NCI-H1694 treated with DMSO at 0.1 percent for 48 hours (cell line): ENCODE measurements at regions not wholly inside any gene's neighbourhood (a gene's known extent, or its start where the extent isn't known, plus 50 kb on each side); places are given as distances from the start of the nearest gene placed in this dataset.
"Not testable (repeated sequence)": the region's sequence is repeated elsewhere in the genome, so short reads cannot be mapped to it uniquely, and the experiment has no call there.

ENCODE experiments used
- DNase-seq: peaks from one replicate; lab custom pipeline; 2025; lab: John Stamatoyannopoulos, UW

DNA sequence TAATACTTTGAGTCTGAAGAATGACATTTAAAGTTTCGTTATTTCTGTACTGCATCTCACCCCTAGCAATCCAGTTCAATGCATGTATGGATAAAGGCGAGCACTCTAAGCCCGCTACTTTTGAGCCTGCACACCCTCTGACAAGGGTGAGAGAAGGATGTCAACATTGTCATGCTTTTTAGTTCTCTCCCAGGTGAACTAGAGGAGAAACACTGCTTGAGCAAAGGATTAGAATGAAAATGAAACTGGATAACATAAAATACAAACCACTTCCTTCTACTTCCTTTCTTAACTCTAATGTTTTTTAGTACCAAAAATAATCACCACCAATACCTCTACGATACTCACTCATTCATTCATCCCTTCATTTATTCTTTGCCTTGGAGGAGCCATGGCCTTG, 588.7 kb upstream of the NR2F2 start:
- no peak for DNase-seq

DNA sequence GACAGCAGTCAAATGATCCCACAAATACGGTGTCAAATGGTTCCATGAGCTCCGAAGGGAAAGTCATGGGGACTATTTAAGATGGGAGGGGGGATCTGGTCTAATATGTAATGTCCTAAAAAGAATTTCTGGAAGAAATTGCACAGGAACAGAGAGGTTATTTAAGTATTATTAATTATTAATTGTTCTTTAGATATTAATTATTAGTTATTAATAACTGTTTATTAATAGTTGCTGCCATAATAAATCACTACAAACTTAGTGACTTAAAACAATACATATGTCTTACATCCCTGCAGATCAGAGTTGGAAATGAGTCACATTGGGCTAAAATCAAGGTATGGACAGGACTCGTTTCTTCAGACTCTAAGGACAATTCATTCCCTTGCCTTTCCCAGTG, 588.2 kb upstream of the NR2F2 start:
- no peak for DNase-seq

DNA sequence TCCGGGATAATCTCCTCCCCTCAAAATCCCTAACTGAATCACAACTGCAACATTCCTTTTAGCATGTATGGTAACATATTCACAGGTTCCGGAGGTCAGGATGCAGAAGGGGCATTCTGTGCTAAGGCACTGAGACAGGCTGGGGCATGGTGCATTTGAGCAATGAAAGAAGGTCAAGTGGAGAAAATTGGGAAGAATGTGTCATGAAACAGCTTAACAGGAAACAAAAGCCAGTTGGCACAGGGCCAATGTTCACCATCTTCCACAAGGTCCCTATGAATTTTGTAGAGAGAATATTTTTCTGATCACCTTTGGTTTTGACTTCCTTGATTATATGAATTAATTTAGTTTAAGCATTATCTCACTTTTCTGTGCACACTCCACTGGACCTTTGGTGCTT, 587.7 kb upstream of the NR2F2 start:
- DNase-seq = no peak

DNA sequence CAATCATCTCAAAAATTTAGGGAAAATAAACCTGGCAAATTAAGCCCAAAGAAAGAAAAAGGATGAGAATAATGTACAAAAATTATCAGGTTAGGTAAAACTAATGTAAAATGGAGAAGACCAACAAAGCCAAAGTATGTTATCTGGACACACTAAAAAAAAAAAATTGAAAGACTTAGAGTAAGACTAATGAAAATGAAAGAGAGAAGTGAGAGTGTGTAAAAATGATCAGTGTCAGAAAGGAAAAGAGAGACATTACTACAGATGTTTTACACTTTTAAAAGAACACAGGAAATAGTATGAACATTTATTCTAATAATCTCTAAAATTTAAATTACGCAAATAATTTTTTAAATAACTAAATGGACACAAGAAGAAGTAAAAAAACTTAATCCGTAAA, 573.3 kb upstream of the NR2F2 start:
- no peak for DNase-seq

DNA sequence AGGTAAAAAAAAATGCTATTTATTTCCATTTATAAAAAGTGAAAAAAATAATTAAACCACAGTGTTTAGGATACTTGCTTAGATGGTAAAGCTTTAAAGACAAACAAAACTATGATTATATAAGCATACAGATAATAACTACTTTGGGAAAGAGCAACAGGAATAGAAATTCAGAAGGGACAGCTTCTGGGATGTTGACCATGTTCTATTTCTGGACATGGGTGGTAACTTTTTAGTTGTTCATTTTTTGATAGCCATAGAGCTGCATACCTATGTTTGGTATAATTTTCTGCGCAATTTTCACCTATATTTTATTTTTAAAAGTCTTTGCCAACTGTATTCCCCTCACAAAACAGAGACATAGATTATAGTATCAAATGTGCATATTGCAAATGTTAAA, 572.0 kb upstream of the NR2F2 start:
- DNase-seq = no peak

DNA sequence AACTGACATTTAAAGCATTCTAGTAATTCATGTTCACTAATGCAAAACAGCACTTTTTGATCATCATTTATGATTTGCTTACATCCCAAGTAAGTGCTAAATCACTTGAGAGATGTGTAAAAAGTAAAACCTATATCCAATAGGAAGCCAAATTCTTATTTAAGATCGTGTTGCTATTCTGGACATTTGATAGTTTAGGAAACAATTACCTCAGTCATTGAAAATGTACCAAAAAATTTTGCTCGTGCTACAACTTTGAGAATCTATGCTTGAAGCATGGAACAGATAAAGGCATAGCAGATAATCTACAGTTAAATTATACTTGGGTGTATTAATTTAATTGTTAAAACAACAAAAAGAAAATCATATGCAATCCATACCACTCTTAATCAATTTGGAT, 571.6 kb upstream of the NR2F2 start:
- no peak for DNase-seq

DNA sequence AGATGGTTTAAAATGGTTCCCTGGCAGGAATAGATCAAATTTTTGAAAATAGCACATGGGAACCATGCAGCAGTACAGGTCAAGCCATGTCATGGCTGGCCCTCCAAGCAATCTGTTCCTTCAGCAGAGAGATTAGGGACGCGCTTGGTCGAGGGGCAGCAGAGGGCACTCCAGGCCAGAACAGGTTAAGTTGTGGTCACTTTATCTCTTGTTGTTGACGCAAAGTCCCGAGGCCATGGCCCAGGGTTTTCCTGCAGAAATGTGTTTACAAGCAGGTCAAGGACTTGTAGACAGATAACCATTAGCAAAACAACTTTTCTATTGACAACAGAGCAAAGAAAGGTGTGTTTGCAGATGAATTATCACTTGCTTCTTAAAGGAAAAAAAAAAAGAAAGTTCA, 570.0 kb upstream of the NR2F2 start:
- DNase-seq = no peak

DNA sequence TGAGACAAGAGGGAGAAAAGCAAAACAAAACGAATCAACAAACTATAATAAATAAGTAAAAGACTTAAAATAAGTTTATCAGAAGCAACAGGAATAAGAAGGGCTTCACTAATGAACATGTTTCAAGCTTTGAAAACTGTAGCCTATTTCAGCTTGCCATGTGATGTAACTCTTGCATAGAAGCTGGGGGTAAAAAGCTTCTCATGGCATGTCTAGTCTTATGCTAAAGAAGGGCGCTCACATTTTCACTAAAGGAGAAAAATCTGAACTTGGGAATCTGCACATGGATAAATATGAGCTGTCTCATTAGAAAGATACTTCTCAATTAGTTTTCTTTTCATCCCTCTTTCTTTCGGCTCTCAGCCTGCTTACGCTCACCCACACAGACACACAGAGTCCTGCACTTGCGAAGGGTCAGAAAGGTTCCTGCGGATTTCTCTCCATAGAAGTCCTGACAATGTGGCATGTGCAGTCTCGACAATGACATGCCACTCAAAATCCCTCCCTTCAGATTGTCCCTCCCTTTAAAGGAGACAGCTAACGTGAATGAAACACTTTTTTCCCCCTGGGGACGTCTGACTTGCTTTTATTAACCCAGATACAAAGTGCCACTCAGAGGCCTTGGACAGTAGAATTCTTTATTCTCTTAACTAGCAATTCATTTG, 568.9 kb upstream of the NR2F2 start:
- DNase-seq = no peak

DNA sequence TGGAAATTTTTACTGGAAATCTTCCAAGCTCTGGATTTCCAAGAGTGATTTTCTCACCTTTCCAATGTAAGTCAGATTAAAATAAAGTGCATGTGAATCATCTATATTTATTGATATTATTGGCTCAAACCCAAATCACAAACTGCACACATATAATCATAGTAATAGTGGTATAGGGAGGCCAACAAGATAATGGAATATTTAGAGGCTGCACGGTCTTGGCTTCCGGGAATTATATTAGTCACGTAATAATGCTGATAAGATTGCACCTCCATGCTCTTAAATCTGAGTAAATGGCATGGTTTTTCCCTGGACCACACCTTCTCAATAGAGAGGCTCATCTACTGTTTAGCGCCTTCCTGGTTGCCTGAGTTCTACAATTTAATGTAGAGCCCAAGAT, 567.1 kb upstream of the NR2F2 start:
- no peak for DNase-seq

DNA sequence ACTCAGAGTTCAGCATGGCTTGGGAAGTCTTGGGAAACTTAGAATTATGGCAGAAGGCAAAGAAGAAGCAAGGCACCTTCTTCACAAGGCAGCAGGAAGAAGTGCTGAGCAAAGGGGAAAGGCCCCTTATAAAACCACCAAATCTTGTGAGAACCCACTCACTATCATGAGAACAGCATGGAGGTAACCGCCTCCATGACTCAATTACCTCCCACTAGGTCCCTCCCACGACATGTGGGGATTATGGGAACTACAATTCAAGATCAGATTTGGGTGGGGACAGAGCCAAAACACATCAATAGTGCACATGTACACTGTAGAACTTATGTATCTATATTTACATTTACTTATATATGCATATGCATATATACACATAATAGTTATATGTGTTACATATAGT, 565.3 kb upstream of the NR2F2 start:
- no peak for DNase-seq

DNA sequence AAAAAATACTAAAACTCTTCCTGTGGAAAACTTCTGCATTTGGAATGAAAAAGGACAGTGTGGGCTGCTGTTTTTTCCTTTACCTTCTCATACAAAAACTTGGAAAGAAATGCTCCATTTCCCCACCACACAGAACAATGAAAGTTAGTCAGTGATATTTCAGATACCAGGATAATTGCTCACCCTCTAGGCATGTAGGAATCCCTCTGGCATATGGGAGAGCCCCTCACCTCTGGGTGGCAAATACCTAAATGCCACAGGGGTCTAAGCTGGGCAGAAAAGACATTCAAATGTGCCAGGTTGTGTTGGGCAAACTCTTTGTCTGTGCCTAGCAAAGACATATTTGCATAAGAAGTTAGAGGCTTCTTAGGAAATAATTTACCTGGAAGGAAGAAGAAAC, 560.3 kb upstream of the NR2F2 start:
- DNase-seq = no peak

DNA sequence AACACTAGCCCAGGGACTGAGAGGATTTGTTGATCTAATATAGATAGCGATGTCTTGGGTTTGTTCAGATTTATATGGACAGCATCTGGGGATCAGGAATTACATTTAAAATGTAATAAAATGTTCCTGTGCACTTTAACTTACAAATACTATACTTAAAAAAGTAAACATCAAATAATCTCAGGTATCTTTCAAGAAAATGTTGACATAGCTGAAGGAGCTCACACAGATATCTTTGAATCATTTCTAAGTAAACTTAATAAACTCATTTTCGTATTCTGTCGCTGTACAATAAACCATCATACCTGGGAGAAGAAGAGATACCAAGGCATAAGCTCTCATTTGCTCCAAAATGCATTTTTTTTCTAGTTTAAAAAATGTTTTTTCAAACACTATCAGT, 557.5 kb upstream of the NR2F2 start:
- no peak for DNase-seq

DNA sequence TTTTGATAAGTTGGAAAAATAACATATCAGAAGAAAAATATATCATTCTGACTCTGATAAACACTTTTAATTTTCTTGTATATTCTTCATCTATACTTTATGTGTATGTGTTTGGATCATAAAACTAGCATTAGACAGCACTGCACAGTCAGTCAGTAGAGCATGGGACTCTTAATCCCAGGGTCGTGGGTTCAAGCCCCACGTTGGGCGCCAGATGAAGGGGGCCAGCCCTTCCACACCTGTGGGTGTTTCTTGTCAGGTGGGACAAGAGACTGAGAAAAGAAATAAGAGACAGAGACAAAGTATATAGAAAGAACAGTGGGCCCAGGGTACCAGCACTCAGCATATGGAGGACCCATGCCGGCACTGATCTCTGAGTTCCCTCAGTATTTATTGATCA, 546.0 kb upstream of the NR2F2 start:
- DNase-seq = no peak

DNA sequence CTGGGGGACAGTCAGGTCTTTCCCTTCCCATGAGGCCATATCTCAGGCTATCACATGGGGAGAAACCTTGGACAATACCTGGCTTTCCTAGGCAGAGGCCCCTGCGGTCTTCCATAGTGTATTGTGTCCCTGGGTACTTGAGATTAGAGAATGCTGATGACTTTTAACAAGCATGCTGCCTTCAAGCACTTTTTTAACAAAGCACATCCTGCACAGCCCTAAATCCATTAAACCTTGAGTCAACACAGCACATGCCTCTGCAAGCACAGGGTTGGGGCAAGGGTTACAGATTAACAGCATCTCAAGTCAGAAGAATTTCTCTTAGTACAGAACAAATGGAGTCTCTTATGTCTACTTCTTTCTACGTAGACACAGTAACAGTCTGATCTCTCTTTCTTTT, 545.2 kb upstream of the NR2F2 start:
- not testable (repeated sequence) for DNase-seq

DNA sequence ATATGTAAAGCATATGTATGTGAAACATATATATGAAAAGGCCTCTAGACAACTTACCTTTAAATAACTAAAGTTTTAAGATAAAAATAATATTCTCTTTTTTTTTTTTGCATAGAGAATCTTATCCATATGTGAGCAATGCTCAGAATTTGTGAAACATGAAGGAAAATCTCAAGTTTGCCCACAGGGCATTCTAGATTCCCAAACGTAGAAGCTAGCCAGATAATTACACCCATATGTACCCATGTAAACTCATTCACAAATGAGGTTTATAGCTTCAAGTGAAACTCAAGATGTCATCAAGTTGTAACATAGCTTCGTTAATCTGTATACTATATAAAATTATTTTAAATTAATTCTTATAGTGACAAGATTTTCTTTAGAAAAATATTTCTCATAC, 537.3 kb upstream of the NR2F2 start:
- DNase-seq = no peak

DNA sequence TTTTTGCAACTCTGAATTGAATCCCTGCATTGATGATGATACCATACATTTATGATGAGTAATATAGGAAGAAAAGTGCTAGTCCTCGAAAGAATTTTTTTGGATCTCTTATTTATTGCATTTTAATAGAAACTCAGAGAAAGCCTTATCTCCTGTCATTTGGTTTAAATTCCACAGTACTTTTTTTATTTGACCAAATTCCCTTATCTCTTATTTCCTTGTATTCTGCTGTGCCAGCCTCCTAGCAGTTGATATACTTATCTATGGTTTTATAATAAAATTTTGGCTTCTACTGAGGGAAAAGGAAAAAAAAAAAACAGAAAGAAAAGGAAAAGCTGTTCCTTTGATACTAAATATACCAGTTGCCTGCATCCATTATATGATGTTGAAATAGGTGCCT, 535.1 kb upstream of the NR2F2 start:
- DNase-seq = no peak

DNA sequence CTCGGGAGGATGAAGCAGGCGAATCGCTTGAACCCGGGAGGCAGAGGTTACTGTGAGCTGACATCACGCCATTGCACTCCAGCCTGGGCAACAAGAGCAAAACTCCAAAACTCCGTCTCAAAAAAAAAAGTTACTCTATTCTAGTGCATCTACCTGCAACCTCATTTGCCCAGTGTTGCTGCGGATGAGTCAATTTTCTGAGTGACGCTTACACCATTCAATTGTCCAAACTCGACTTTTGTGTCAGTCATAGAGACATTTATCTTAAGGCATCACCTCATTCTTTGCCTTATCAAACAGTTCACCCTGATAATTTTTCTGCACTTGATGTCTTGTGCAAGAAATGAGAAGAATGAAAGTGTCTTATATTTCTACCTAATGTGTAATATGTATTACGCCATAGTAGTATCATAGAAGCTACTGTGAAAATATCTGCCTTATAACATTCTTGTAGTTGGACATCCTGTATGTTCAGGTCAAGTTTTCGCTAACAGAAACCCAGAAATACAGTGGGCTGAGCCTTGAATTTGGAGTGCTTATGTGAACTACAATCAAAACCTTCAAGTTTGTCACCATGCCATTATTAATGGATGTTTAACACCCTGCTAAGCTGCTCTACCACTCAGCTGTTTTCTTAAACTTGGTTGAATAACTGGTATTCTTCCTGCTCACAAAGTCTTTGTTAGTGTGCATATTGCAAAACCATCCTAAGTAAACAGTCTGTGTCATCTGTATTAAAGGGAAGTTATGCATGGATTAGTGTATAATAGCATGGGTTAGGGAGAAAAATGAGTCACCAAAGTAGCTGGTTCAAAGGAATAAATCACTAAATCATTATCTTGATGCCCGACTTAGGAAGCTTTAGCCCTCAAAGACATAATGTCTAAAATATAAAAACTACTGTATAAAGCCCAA, 531.0 kb upstream of the NR2F2 start:
- DNase-seq = no peak

DNA sequence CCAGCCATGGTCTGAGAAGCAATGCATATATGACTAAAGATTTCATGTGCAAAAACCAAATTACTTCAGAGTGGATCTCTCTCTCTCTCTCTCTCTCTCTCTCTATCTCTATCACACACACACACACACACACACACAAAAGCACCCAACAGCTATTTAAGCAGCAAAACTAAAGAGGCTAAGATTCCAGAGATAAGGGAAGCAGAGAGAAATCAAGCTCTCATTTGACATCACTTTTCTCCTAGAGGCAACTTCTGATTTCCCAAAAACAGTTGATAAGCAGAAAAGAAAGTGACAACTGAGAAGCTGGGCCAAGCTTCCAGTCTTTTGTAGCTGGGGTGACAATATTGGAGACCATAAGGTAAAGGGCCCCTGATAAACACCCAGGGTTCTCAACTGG, 526.0 kb upstream of the NR2F2 start:
- no peak for DNase-seq

DNA sequence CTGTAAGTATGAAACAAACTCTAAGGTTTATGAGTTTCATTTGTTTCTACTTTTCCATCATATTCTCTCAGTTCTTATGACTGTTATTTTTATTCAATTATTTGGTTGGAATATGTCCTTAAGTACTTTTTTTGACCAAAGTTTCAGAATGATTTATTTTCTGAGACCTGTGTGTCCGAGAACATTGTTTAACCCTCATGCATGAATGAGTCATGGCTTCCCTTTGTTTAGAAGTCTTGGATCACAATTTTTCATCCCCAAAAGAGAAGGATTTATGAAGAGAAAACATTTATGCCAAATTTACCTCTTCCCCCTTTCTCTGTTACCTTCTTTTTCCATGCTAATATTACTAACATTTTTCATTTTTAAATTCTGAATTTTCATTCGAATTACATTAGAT, 518.0 kb upstream of the NR2F2 start:
- DNase-seq = no peak

DNA sequence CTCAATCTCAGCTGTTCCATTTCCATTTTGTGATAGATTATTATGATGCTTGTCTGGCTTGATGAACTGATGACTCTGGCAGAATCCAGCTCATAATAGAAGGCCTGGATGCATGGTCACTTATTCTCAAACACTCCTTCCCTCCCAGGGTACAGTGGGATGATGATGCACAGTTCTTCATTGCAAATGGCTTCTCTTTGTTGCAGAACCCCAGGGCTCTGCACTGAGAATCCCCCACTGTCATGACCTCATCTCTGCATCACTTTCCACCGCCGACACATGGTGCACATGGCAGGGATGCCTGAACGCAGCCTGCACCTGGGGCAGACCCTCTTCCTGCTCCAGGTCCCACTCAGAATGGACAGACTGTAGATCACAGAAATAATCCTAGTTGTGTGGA, 515.6 kb upstream of the NR2F2 start:
- DNase-seq = no peak

DNA sequence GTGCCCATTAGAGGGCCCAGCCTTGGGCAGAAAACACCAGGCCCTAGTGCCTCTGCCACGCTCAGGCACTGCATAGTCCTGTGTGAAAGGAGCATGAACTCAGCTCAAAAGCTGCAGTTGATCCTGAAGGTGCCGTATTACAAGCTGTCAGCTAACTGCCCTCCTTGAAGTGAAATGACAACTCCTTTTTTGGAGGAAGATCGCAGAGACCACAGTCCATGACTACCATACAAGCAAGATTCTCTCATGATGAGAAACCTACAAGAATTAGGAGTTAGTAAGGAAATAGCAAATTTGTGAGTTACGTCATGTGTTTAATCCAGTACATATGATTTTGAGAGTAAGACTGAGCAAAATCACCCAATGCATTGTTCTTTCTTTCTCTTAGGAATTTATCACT, 513.9 kb upstream of the NR2F2 start:
- no peak for DNase-seq

DNA sequence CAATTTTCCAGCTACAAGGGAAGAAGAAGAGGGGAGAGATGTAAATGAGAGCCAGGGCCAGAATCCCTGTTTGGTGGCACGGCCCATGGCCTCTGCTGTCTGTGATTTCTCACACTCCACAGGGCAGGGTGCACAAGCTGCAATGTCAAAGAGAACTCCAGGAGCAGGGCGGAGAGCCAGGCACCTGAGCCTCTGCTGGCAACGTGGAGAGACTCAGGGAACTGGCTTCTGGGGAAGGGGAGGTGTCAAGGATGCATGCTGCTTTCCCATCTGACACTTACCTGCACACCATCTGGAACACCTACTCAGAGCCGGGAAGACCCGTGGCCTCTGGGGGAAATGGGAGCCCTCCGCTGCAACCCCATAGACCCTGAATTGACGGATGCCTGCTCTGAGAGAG, 507.5 kb upstream of the NR2F2 start:
- DNase-seq = no peak

DNA sequence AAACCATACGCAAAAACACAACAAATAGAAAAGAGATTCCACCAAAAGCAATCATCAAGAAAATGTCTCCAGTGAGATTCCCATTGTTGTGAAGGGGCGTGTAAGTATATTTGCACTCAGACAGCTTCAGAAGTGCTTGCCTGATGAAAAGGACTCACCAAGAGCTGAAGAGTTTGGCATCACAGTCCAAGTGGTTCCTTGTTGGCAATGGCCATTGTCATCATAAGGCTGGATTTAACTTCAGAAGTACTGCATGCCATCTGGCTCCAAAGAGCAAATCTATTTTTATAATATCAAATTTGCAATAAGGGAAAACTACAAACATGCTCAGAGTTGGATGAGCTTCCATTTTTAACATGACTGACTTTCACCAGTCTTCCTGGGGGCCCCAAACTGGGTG, 505.3 kb upstream of the NR2F2 start:
- no peak for DNase-seq
